Right lobe of liver (tissue), 6 donors: ENCODE measurements at regions not wholly inside any gene's neighbourhood (a gene's known extent, or its start where the extent isn't known, plus 50 kb on each side); places are given as distances from the start of the nearest gene placed in this dataset.

Experiments
- ATAC-seq, 4 donors: fragments of 200-7000 bp; cut with Tn5 transposase; one replicate each; pipeline ENCODE4 v1.9.1; 2020; ENCODE audit warnings: mild to moderate bottlenecking in 4 of 4, moderate library complexity in 4 of 4
- DNase-seq, 3 donors: peaks; one replicate each; pipeline ENCODE4 v3.0.0-alpha.2; 2020
- H3K27ac ChIP-seq, 3 donors: fragments of 200-600 bp; one replicate each; pipeline ENCODE4 v1.8.0; 2022
- H3K27me3 ChIP-seq, 2 donors: fragments of 200-600 bp; one replicate each; pipeline ENCODE4 v1.8.0; 2022
- H3K36me3 ChIP-seq, 4 donors: fragments of 200-600 bp; sonication (generic) in 1 of 4; one replicate each; pipeline versions ENCODE4 v1.5.1 to v1.8.0; 2017 to 2022; ENCODE audit warnings: control low read depth in 1 of 4
- H3K4me1 ChIP-seq, 4 donors: fragments of 200-600 bp; sonication (generic) in 1 of 4; one replicate each; pipeline versions ENCODE4 v1.5.1 to v1.8.0; 2017 to 2022; ENCODE audit warnings: control low read depth in 1 of 4
- H3K4me3 ChIP-seq, 3 donors: fragments of 200-600 bp; one replicate each; pipeline ENCODE4 v1.8.0; 2022
- H3K9me3 ChIP-seq, 4 donors: fragments of 200-600 bp; sonication (generic) in 1 of 4; one replicate each; pipeline versions ENCODE4 v1.5.1 to v1.8.0; 2017 to 2022; ENCODE audit warnings: control low read depth in 1 of 4
- CTCF ChIP-seq, 4 donors: fragments of 200-600 bp in 3 of 4; fragments of 450-650 bp in 1 of 4; IDR thresholded peaks; one replicate each; pipeline versions ENCODE4 v1.5.1 to v1.8.0; 2016 to 2022; ENCODE audit warnings: antibody characterized with exemption in 4 of 4, mild to moderate bottlenecking in 2 of 4
- POLR2A ChIP-seq: fragments of 450-650 bp; IDR thresholded peaks from one replicate; pipeline ENCODE4 v1.6.1; 2017; ENCODE audit warnings: antibody characterized with exemption, mild to moderate bottlenecking
- WGBS: methylation state at CpG from one replicate; pipeline ENCODE4 v1.1.6; 2018; ENCODE audit warnings: low coverage, low lambda C conversion rate; ENCODE audit not compliant: insufficient coverage; ENCODE audit errors: missing lambda C conversion rate; 5-methylcytosine and 5-hydroxymethylcytosine counted together
- intact Hi-C, 2 donors: fragments of 100-400 bp; cut with DNase I; formaldehyde crosslinking; loops; one replicate each; pipeline versions ENCODE4 v1.11.2 to v1.14.1; 2022
- donor health status: DM: no; HTN: yes; CAD: no.
- donor health status: DM: no; HTN: no; CAD: no.
- donor health status: DM: no; HTN: no; CAD: no.
- donor health status: DM: no; HTN: yes; CAD: no.
- donor health status: DM: no; HTN: yes; CAD: no.

- WGBS = 63% methylated on average over 5 of the region's 5 CpGs
- Histone ChIP-seq H3K36me3 (no peaks in the 10 kb centered on the region), H3K4me3 (no peak overlapping the region), H3K27me3 (no peaks in the 10 kb centered on the region), H3K4me1 (no peaks in the 10 kb centered on the region), H3K27ac (no peak overlapping the region), H3K9me3 (no peaks in the 10 kb centered on the region)
- ATAC-seq (no peak), DNase-seq (no peak)
- intact Hi-C loops = no loop called here
- TF ChIP-seq POLR2A (no peak), CTCF (IDR thresholded peaks at IDR 0.05) (no peak)
Observed at GRCh38 chr5:58228896-58229295, 231.0 kb downstream of the PLK2 start.

- TF ChIP-seq POLR2A (no peak), CTCF (IDR thresholded peaks at IDR 0.05) (no peak)
- Histone ChIP-seq H3K36me3 (no peaks in the 10 kb centered on the region), H3K27ac (no peak overlapping the region), H3K4me3 (no peak overlapping the region), H3K4me1 (no peaks in the 10 kb centered on the region), H3K9me3 (no peaks in the 10 kb centered on the region), H3K27me3 (no peaks in the 10 kb centered on the region)
- ATAC-seq (no peak), DNase-seq (no peak)
- WGBS = 48% methylated on average over 3 of the region's 3 CpGs
- intact Hi-C loops = no loop called here
Observed at GRCh38 chr5:58227858-58228257, 232.0 kb downstream of the PLK2 start.

GRCh38 chr5:58224661-58225060, 235.2 kb downstream of the PLK2 start:
- WGBS = 42% methylated on average over 5 of the region's 5 CpGs
- DNase-seq (no peak), ATAC-seq (no peak)
- no peak for TF ChIP-seq CTCF (IDR thresholded peaks at IDR 0.05)
- no peak for TF ChIP-seq POLR2A
- Histone ChIP-seq H3K4me3 (no peak overlapping the region), H3K9me3 (no peaks in the 10 kb centered on the region), H3K36me3 (no peaks in the 10 kb centered on the region), H3K27me3 (no peaks in the 10 kb centered on the region), H3K27ac (no peak overlapping the region), H3K4me1 (no peaks in the 10 kb centered on the region)
- intact Hi-C loops = no loop called here

- no peak overlapping the region for H3K27ac ChIP-seq
- no peak for TF ChIP-seq POLR2A
- TF ChIP-seq CTCF (IDR thresholded peaks at IDR 0.05) = no peak
- H3K36me3 ChIP-seq = no peaks in the 10 kb centered on the region
- intact Hi-C loops = no loop called here
- H3K4me3 ChIP-seq = no peak overlapping the region
- H3K9me3 ChIP-seq = no peaks in the 10 kb centered on the region
- H3K4me1 ChIP-seq = no peaks in the 10 kb centered on the region
- ATAC-seq = no peak
- WGBS = 69% methylated on average over 4 of the region's 4 CpGs
- H3K27me3 ChIP-seq = no peaks in the 10 kb centered on the region
- no peak for DNase-seq
Observed at GRCh38 chr5:58224221-58224620, 235.7 kb downstream of the PLK2 start.

GRCh38 chr5:58215364-58215763, 244.5 kb downstream of the PLK2 start:
- Histone ChIP-seq H3K4me1 (no peaks in the 10 kb centered on the region), H3K9me3 (no peaks in the 10 kb centered on the region), H3K27me3 (no peaks in the 10 kb centered on the region), H3K27ac (no peak overlapping the region), H3K4me3 (no peak overlapping the region), H3K36me3 (no peaks in the 10 kb centered on the region)
- intact Hi-C loops = no loop called here
- TF ChIP-seq POLR2A (no peak), CTCF (IDR thresholded peaks at IDR 0.05) (no peak)
- ATAC-seq = no peak
- DNase-seq = no peak
